NT2/D1 (cell line): ENCODE measurements at regions not wholly inside any gene's neighbourhood (a gene's known extent, or its start where the extent isn't known, plus 50 kb on each side); places are given as distances from the start of the nearest gene placed in this dataset.

Source experiments
- SUZ12 ChIP-seq: IDR thresholded peaks from 2 replicates; pipeline ENCODE4 v1.6.1; 2011; ENCODE audit not compliant: insufficient read length, insufficient read depth; ENCODE audit errors: extremely low read depth
- YY1 ChIP-seq: IDR thresholded peaks from 2 replicates; pipeline ENCODE4 v1.6.1; 2011; ENCODE audit not compliant: insufficient read length, insufficient read depth

- TF ChIP-seq SUZ12, result no peak
- no peak for TF ChIP-seq YY1
Observed at GRCh38 chr3:164387236-164387635, 691.1 kb downstream of the SI start.
